Fibroblast of the aortic adventitia (primary cell): ENCODE measurements at regions not wholly inside any gene's neighbourhood (a gene's known extent, or its start where the extent isn't known, plus 50 kb on each side); places are given as distances from the start of the nearest gene placed in this dataset.
A peak's percentile ranks its signal among the peaks of the same experiment; 100 is the strongest.

Experiments used
- DNase-seq: peaks from one replicate; pipeline ENCODE4 v3.0.0-alpha.2; 2010; ENCODE audit warnings: low read depth
- H3K4me3 ChIP-seq: 2 replicates; pipeline ENCODE4 v1.5.1; 2011; ENCODE audit warnings: low read depth, mild to moderate bottlenecking, control low read depth, low read length, moderate library complexity
- CTCF ChIP-seq: IDR thresholded peaks from 2 replicates; pipeline ENCODE4 v1.5.1; 2011; ENCODE audit warnings: mild to moderate bottlenecking, low read length, control low read depth, inconsistent platforms; ENCODE audit not compliant: insufficient read depth

DNA sequence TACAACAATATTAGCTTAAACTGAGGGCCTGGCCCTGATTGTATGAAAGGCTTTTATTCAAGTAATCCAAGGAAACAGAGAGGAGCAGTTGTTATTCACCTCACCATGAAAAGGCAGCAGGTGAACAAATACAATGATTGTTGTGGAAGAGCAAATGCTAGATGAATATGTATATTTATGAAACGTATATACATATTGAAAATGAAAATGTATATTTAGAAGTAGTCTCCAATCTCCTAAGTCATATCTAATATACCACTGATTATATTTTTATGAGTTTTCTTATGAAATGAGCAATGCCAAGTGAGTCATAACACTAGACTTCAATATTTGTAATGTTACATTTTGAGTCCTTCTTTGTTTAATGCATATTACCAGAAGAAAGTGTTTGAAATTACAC, 116.2 kb upstream of the KCNMB2 start:
- H3K4me3 ChIP-seq: no peak overlapping the region
- DNase-seq: no peak
- TF ChIP-seq CTCF: no peak

- H3K4me3 ChIP-seq: no peak overlapping the region
- no peak for TF ChIP-seq CTCF
- DNase-seq: no peak
Observed at GRCh38 chr3:178421069-178421468, 115.2 kb upstream of the KCNMB2 start.

DNA sequence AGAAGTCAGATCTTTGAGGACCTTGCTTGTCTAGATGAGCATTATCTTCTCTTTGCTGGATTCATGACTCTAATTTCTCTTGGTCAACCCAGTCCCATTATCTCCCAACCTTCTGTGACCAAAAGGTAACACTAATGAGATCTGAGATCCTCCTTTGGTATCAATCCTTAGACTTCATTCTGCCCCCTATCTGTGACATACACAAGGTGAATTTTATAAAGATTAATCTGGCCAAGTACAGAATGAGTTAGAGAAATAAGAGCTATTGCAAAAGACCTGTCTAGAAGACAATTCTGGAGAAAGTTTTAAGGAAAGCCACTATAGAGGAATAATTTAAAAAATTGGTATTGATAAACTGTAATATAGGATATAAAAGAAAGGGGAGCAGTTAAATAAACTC, 113.8 kb upstream of the KCNMB2 start:
- no peak for DNase-seq
- no peak for TF ChIP-seq CTCF
- H3K4me3 ChIP-seq: no peak overlapping the region

GRCh38 chr3:178428037-178428436, 108.2 kb upstream of the KCNMB2 start:
- no peak for DNase-seq
- TF ChIP-seq CTCF: no peak
- no peak overlapping the region for H3K4me3 ChIP-seq

- TF ChIP-seq CTCF: peak; percentile 14
- DNase-seq: peak; percentile 6
- no peak overlapping the region for H3K4me3 ChIP-seq
Observed at GRCh38 chr3:178434206-178434805, 101.9 kb upstream of the KCNMB2 start.

DNA sequence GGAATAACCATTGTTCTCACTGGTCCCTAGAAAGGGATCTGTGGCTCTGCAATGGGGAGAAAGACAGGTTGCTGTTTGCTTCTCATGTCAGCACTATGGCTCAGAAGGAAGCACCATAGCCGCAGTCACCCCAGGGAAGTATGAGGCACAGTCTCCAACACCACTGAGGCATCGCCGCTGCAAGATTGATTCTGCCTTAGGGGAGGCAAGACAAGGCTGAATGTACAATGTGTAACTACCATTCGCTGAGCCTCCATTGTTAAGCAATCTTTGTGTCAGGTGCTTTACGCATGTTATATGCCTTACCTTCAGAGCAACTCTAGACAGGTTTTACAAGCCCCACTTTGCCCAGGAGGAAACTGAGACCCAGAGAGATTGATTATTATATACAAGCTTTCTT, 100.7 kb upstream of the KCNMB2 start:
- no peak overlapping the region for H3K4me3 ChIP-seq
- TF ChIP-seq CTCF: no peak
- no peak for DNase-seq

DNA sequence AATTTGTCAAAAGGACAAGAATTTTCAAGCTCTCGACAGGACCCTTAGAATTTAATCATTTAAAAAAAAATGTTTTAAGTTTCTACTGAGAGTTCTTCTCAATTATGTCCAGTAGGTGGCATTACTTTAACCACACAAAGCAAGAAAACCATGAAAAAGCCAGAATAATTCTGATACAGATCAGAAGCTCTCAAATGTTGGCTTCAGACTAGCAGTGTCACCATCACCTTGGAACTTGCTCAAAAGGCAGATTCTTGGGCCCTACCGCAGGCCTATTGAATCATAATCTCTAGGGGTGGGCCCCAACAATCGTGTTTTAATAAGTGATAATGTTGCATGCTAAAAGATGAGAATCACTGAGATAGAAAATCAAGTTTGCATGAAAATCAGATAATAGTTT, 99.5 kb upstream of the KCNMB2 start:
- peak; percentile 57 for TF ChIP-seq CTCF

More for the DNA sequence above, 99.5 kb upstream of the KCNMB2 start:
- peak; percentile 83 for DNase-seq
- H3K4me3 ChIP-seq: no peak overlapping the region
